ENCODE measurements at regions not wholly inside any gene's neighbourhood (a gene's known extent, or its start where the extent isn't known, plus 50 kb on each side); places are given as distances from the start of the nearest gene placed in this dataset.
A peak's percentile ranks its signal among the peaks of the same experiment; 100 is the strongest.

DNA sequence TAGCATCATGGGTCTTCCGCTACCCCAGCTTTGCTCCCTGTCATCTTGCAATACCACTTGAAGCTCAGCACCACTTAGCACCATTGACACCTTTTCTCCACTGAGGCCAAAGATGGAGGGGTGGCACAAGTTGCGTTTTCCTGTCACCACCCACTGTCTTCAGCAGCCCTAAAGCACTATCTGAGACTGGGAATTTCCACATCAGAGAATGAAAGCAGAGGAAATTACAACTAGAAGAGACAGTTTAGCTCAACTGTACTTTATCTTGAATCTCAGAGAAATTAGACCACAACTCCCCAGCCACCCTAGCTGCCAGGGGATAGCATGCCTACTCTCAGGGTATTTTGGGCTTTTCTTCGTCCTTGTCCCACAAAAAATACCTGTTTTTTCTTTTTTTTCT lies 111.0 kb downstream of the DDIT4L start:
- FAIRE-seq (no peak), DNase-seq (ENCODE audit: extremely low read depth in 1 of 4, low spot score in 3 of 4) (no peak), ATAC-seq (no peak)
- WGBS (ENCODE audit: insufficient coverage, low coverage, missing lambda C conversion rate) = 0% methylated on average over 3 of the region's 3 CpGs
- H3K4me3 ChIP-seq = no peak overlapping the region
- TF ChIP-seq THRAP3 (IDR thresholded peaks at IDR 0.05; ENCODE audit: borderline replicate concordance) (no peak), SOX6 (IDR thresholded peaks at IDR 0.05) (no peak), ZNF766 (CRISPR knock-in tag; conservative IDR thresholded peaks at IDR 0.05) (no peak)
- no TSS peak for BruUV-seq (replicated peaks)
- no peak overlapping the region for H3K27ac ChIP-seq (ENCODE audit: extremely low read depth, low read depth, low read length)
- no peaks in the 10 kb centered on the region for H3K4me1 ChIP-seq (replicated peaks in 1 of 2; ENCODE audit: control insufficient read depth in 2 of 2, insufficient read depth in 2 of 2, low read length in 2 of 2)
- H3K36me3 ChIP-seq (ENCODE audit: control insufficient read depth, insufficient read depth, low read length) = no peaks in the 10 kb centered on the region
- no peak overlapping the region for H2AFZ ChIP-seq (ENCODE audit: low read depth, low read length)
- ChIA-PET POLR2A (interaction anchor here (1.0 kb wide), 1 partner anchor 10 kb away, joined by 4 read pairs; no protein-coding TSS in a partner anchor), CTCF (ENCODE audit: low intra/inter-chr PET ratio) (no interaction called here)
- H3K9ac ChIP-seq (ENCODE audit: insufficient read depth in 1 of 2, low read depth in 2 of 2, low read length in 2 of 2) = no peak overlapping the region
- no peaks in the 10 kb centered on the region for H3K79me2 ChIP-seq (ENCODE audit: control insufficient read depth, insufficient read depth, low read length)
- in situ Hi-C loops (cut with MboI) (no loop called here), intact Hi-C loops (cut with micrococcal nuclease) (no loop called here)
- H4K20me1 ChIP-seq (replicated peaks; ENCODE audit: control insufficient read depth, insufficient read depth, low read length) = no peaks in the 10 kb centered on the region
- H3K27me3 ChIP-seq (ENCODE audit: control insufficient read depth in 2 of 2, insufficient read depth in 2 of 2, low read length in 2 of 2) = no peaks in the 10 kb centered on the region
- no peaks in the 10 kb centered on the region for H3K9me1 ChIP-seq (ENCODE audit: control insufficient read depth, insufficient read depth, low read length)
- H3K4me2 ChIP-seq (ENCODE audit: insufficient read depth, low read length) = no peak overlapping the region
- no peaks in the 10 kb centered on the region for H3K9me3 ChIP-seq (replicated peaks; ENCODE audit: control insufficient read depth, insufficient read depth, low read depth, low read length)

DNA sequence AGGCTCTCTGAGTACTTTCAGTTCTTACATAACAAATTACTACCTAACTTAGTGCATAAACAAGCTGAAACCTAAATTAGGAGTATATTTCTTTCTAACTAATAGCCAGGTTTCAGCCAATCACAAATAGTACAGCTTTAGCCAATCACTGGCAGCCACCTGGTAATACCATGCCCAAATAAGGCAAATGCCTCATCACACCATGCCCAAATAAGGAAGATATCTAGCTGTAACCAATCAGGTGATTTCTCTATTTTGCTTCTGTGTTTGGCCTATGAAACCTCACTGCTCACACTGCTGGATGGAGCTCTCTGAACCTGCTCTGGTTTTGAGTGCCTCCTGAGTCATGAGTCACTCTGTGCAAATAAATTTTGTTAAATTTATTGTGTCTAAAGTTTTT lies 113.5 kb downstream of the DDIT4L start:
- DNase-seq (ENCODE audit: extremely low read depth in 1 of 4, low spot score in 3 of 4) = no peak

More for the DNA sequence above, 113.5 kb downstream of the DDIT4L start:
- Histone ChIP-seq H4K20me1 (replicated peaks; ENCODE audit: control insufficient read depth, insufficient read depth, low read length) (no peaks in the 10 kb centered on the region), H3K9me1 (ENCODE audit: control insufficient read depth, insufficient read depth, low read length) (no peaks in the 10 kb centered on the region), H3K79me2 (ENCODE audit: control insufficient read depth, insufficient read depth, low read length) (no peaks in the 10 kb centered on the region), H3K4me2 (ENCODE audit: insufficient read depth, low read length) (no peak overlapping the region), H3K4me3 (no peak overlapping the region), H3K9me3 (replicated peaks; ENCODE audit: control insufficient read depth, insufficient read depth, low read depth, low read length) (no peaks in the 10 kb centered on the region), H3K36me3 (ENCODE audit: control insufficient read depth, insufficient read depth, low read length) (no peaks in the 10 kb centered on the region), H3K27me3 (ENCODE audit: control insufficient read depth in 2 of 2, insufficient read depth in 2 of 2, low read length in 2 of 2) (no peaks in the 10 kb centered on the region), H3K27ac (ENCODE audit: extremely low read depth, low read depth, low read length) (no peak overlapping the region), H2AFZ (ENCODE audit: low read depth, low read length) (no peak overlapping the region), H3K9ac (ENCODE audit: insufficient read depth in 1 of 2, low read depth in 2 of 2, low read length in 2 of 2) (no peak overlapping the region), H3K4me1 (replicated peaks in 1 of 2; ENCODE audit: control insufficient read depth in 2 of 2, insufficient read depth in 2 of 2, low read length in 2 of 2) (no peaks in the 10 kb centered on the region)
- ChIA-PET POLR2A (interaction anchor here (0.6 kb wide), 1 partner anchor 1073 kb away, joined by 3 read pairs; no protein-coding TSS in a partner anchor), CTCF (ENCODE audit: low intra/inter-chr PET ratio) (no interaction called here)
- ATAC-seq (no peak), FAIRE-seq (no peak)
- TF ChIP-seq ZFP36 (IDR thresholded peaks at IDR 0.05; ENCODE audit: low read depth, low read length, partially characterized antibody) = peak; percentile 70
- TF ChIP-seq SRF (CRISPR knock-in tag; IDR thresholded peaks at IDR 0.05) = peak; percentile 58 to 98; a peak in 3 of 4 replicates
- no peak for TF ChIP-seq TFAM (CRISPR knock-in tag; conservative IDR thresholded peaks at IDR 0.05)
- no peak for TF ChIP-seq POLR2AphosphoS5 (IDR thresholded peaks at IDR 0.05; ENCODE audit: control insufficient read depth, insufficient read depth, low read depth, low read length)
- BruUV-seq (replicated peaks) = no TSS peak
- in situ Hi-C loops (cut with MboI) (no loop called here), intact Hi-C loops (cut with micrococcal nuclease) (no loop called here)

All from K562 (cell line).